Dermis microvascular lymphatic vessel endothelial cell (primary cell): ENCODE measurements at regions not wholly inside any gene's neighbourhood (a gene's known extent, or its start where the extent isn't known, plus 50 kb on each side); places are given as distances from the start of the nearest gene placed in this dataset.
"Not testable (repeated sequence)": the region's sequence is repeated elsewhere in the genome, so short reads cannot be mapped to it uniquely, and the experiment has no call there.

Experiments
- DNase-seq, 2 donors: peaks; one replicate each; pipeline versions ENCODE4 v3.0.0 to v3.0.0-alpha.2; 2010; ENCODE audit warnings: low read depth in 2 of 2

GRCh38 chr2:125364192-125364983, 1291.6 kb upstream of the GYPC start:
- DNase-seq, result no peak

GRCh38 chr2:125364984-125365265, 1291.0 kb upstream of the GYPC start:
- no peak for DNase-seq

- no peak for DNase-seq
These were observed 1284.1 kb upstream of the GYPC start for GRCh38 chr2:125371867-125372266.

- DNase-seq, result no peak
These were observed 1282.7 kb upstream of the GYPC start for GRCh38 chr2:125373293-125373692.

- no peak for DNase-seq
These were observed 1269.9 kb upstream of the GYPC start for GRCh38 chr2:125386074-125386473.

GRCh38 chr2:125397535-125398251, 1258.3 kb upstream of the GYPC start:
- DNase-seq, result no peak

GRCh38 chr2:125398738-125399524, 1257.0 kb upstream of the GYPC start:
- no peak for DNase-seq

- DNase-seq, result peak in 1 of 2 donors; percentile 2
These were observed 1250.1 kb upstream of the GYPC start for GRCh38 chr2:125405816-125406215.

- no peak for DNase-seq
These were observed 1247.0 kb upstream of the GYPC start for GRCh38 chr2:125408874-125409538.

- DNase-seq, result no peak
These were observed 1237.5 kb upstream of the GYPC start for GRCh38 chr2:125418483-125418882.

- not testable (repeated sequence) for DNase-seq
These were observed 1233.7 kb upstream of the GYPC start for GRCh38 chr2:125422198-125422770.

GRCh38 chr2:125424266-125424785, 1231.6 kb upstream of the GYPC start:
- DNase-seq, result no peak

- no peak for DNase-seq
These were observed 1228.1 kb upstream of the GYPC start for GRCh38 chr2:125427721-125428315.

GRCh38 chr2:125444106-125444505, 1211.9 kb upstream of the GYPC start:
- no peak for DNase-seq

- DNase-seq, result no peak
These were observed 1210.5 kb upstream of the GYPC start for GRCh38 chr2:125445495-125445894.

- DNase-seq, result no peak
These were observed 1205.9 kb upstream of the GYPC start for GRCh38 chr2:125450092-125450491.

- no peak for DNase-seq
These were observed 1200.8 kb upstream of the GYPC start for GRCh38 chr2:125455110-125455509.

- DNase-seq, result no peak
These were observed 1199.1 kb upstream of the GYPC start for GRCh38 chr2:125456693-125457363.

GRCh38 chr2:125471963-125472362, 1184.0 kb upstream of the GYPC start:
- no peak for DNase-seq

- DNase-seq, result no peak
These were observed 1176.8 kb upstream of the GYPC start for GRCh38 chr2:125479143-125479636.
